ENCODE measurements at regions not wholly inside any gene's neighbourhood (a gene's known extent, or its start where the extent isn't known, plus 50 kb on each side); places are given as distances from the start of the nearest gene placed in this dataset.

- no peak overlapping the region for H3K4me3 ChIP-seq
- no peaks in the 10 kb centered on the region for H3K4me1 ChIP-seq (ENCODE audit: low read depth)
- H3K36me3 ChIP-seq: no peaks in the 10 kb centered on the region
- no peaks in the 10 kb centered on the region for H3K9me3 ChIP-seq (ENCODE audit: low read depth)
- H3K27ac ChIP-seq: no peak overlapping the region
- DNase-seq (ENCODE audit: low read depth in 1 of 2, low spot score in 1 of 2): no peak
- no peaks in the 10 kb centered on the region for H3K27me3 ChIP-seq
- TF ChIP-seq CTCF (IDR thresholded peaks at IDR 0.05; ENCODE audit: low read depth, low read length): no peak
Measured at GRCh38 chr4:59685626-59686025, 1514.5 kb upstream of the ADGRL3 start.

GRCh38 chr4:59689149-59689548 is 1511.0 kb upstream of the ADGRL3 start:
- H3K27ac ChIP-seq: no peak overlapping the region
- TF ChIP-seq CTCF (IDR thresholded peaks at IDR 0.05; ENCODE audit: low read depth, low read length): no peak
- DNase-seq (ENCODE audit: low read depth in 1 of 2, low spot score in 1 of 2): no peak
- no peaks in the 10 kb centered on the region for H3K36me3 ChIP-seq
- H3K27me3 ChIP-seq: no peaks in the 10 kb centered on the region
- H3K9me3 ChIP-seq (ENCODE audit: low read depth): no peaks in the 10 kb centered on the region
- H3K4me3 ChIP-seq: no peak overlapping the region
- H3K4me1 ChIP-seq (ENCODE audit: low read depth): no peaks in the 10 kb centered on the region

DNA sequence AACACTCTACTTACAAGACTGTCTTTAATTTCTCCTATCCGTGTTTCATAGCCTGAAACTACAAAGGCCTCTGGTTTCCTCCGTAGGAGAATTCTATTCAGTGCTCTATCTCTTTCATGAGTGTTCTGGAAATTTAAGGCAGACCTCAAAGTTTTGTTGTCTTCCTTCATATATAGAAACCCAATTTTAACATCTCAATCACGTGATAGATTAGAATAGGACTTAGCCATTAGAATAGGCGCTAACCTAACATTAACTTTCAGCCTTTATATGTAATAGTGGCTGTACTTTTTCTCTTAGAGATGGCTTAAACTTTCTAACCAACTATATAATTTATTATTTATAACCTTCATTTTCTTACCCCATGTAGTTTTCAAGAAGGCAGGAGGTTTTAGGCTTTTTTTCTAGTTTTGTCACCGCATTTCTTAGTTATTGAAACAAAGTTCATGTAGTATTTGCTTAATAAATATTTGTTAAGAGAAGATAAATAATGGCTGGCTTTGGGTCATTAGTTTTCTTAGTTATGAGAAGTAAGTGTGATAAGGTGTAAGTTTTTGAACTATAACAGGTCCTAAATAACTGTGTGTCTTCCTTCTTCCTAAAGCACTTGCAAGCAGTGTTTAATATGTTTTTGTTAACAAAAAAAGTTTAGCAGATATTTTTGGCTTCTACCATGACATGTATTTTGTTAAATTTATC is 1504.6 kb upstream of the ADGRL3 start:
- no peaks in the 10 kb centered on the region for H3K4me1 ChIP-seq (ENCODE audit: low read depth)
- DNase-seq (ENCODE audit: low read depth in 1 of 2, low spot score in 1 of 2): no peak
- H3K4me3 ChIP-seq: no peak overlapping the region
- no peaks in the 10 kb centered on the region for H3K36me3 ChIP-seq
- no peak overlapping the region for H3K27ac ChIP-seq
- TF ChIP-seq CTCF (IDR thresholded peaks at IDR 0.05; ENCODE audit: low read depth, low read length): no peak
- no peaks in the 10 kb centered on the region for H3K27me3 ChIP-seq
- H3K9me3 ChIP-seq (ENCODE audit: low read depth): no peaks in the 10 kb centered on the region

DNA sequence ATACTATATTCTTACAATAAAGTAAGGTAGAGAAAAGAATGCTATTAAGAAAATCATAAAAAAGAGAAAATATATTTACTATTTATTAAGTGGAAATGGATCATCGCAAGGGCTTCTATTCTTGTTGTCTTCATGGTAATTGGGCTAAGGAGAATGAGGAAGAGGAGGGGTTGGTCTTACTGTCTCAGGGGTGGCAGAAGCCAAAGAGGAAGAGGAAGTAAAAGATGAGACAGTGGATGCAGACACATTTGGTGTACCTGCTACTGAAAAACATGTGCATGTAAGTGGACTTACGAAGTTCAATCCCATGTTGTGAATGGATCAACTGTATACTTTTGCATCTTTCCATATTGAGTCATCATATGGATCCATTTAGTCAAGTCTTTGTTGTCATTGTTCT is 1502.1 kb upstream of the ADGRL3 start:
- no peak for TF ChIP-seq CTCF (IDR thresholded peaks at IDR 0.05; ENCODE audit: low read depth, low read length)
- Histone ChIP-seq H3K9me3 (ENCODE audit: low read depth) (no peaks in the 10 kb centered on the region), H3K4me3 (no peak overlapping the region), H3K27me3 (no peaks in the 10 kb centered on the region), H3K4me1 (ENCODE audit: low read depth) (no peaks in the 10 kb centered on the region), H3K27ac (no peak overlapping the region), H3K36me3 (no peaks in the 10 kb centered on the region)
- DNase-seq (ENCODE audit: low read depth in 1 of 2, low spot score in 1 of 2): no peak

- H3K36me3 ChIP-seq: no peaks in the 10 kb centered on the region
- no peaks in the 10 kb centered on the region for H3K9me3 ChIP-seq (ENCODE audit: low read depth)
- no peak for TF ChIP-seq CTCF (IDR thresholded peaks at IDR 0.05; ENCODE audit: low read depth, low read length)
- no peak for DNase-seq (ENCODE audit: low read depth in 1 of 2, low spot score in 1 of 2)
- H3K4me3 ChIP-seq: no peak overlapping the region
- no peak overlapping the region for H3K27ac ChIP-seq
- H3K27me3 ChIP-seq: no peaks in the 10 kb centered on the region
- H3K4me1 ChIP-seq (ENCODE audit: low read depth): no peaks in the 10 kb centered on the region
Measured at GRCh38 chr4:59700651-59701050, 1499.5 kb upstream of the ADGRL3 start.
